NCI-H2196 treated with DMSO at 0.1 percent for 48 hours (cell line): ENCODE measurements at regions not wholly inside any gene's neighbourhood (a gene's known extent, or its start where the extent isn't known, plus 50 kb on each side); places are given as distances from the start of the nearest gene placed in this dataset.
"Not testable (repeated sequence)": the region's sequence is repeated elsewhere in the genome, so short reads cannot be mapped to it uniquely, and the experiment has no call there.

Experiments
- DNase-seq: peaks from one replicate; lab custom pipeline; 2025; ENCODE audit not compliant: unreplicated experiment; lab: John Stamatoyannopoulos, UW

GRCh38 chr7:113405296-113406056 lies 287.1 kb upstream of the SMIM30 start:
- DNase-seq: no peak

- no peak for DNase-seq
These were observed 285.9 kb upstream of the SMIM30 start for GRCh38 chr7:113404245-113404644.

- no peak for DNase-seq
These were observed 284.1 kb upstream of the SMIM30 start for GRCh38 chr7:113402482-113402881.

- DNase-seq: no peak
These were observed 283.7 kb upstream of the SMIM30 start for GRCh38 chr7:113402005-113402404.

- DNase-seq: no peak
These were observed 276.5 kb upstream of the SMIM30 start for GRCh38 chr7:113394856-113395255.

GRCh38 chr7:113392841-113393540 lies 274.6 kb upstream of the SMIM30 start:
- no peak for DNase-seq

- no peak for DNase-seq
These were observed 274.1 kb upstream of the SMIM30 start for GRCh38 chr7:113392421-113392820.

- no peak for DNase-seq
These were observed 270.8 kb upstream of the SMIM30 start for GRCh38 chr7:113389112-113389646.

GRCh38 chr7:113383638-113384037 lies 265.3 kb upstream of the SMIM30 start:
- DNase-seq: no peak

GRCh38 chr7:113379746-113380145 lies 261.4 kb upstream of the SMIM30 start:
- no peak for DNase-seq

- no peak for DNase-seq
These were observed 256.6 kb upstream of the SMIM30 start for GRCh38 chr7:113374955-113375354.

GRCh38 chr7:113373863-113374262 lies 255.5 kb upstream of the SMIM30 start:
- no peak for DNase-seq

- DNase-seq: no peak
These were observed 253.2 kb upstream of the SMIM30 start for GRCh38 chr7:113371416-113372043.

GRCh38 chr7:113370910-113371309 lies 252.6 kb upstream of the SMIM30 start:
- no peak for DNase-seq

- no peak for DNase-seq
These were observed 249.9 kb upstream of the SMIM30 start for GRCh38 chr7:113368256-113368655.

GRCh38 chr7:113367041-113367586 lies 248.8 kb upstream of the SMIM30 start:
- DNase-seq: no peak

GRCh38 chr7:113366122-113366521 lies 247.8 kb upstream of the SMIM30 start:
- DNase-seq: no peak

GRCh38 chr7:113349339-113349738 lies 231.0 kb upstream of the SMIM30 start:
- no peak for DNase-seq

GRCh38 chr7:113339661-113340060 lies 221.3 kb upstream of the SMIM30 start:
- DNase-seq: no peak

GRCh38 chr7:113338071-113338696 lies 219.8 kb upstream of the SMIM30 start:
- DNase-seq: no peak

GRCh38 chr7:113336838-113337237 lies 218.5 kb upstream of the SMIM30 start:
- DNase-seq: not testable (repeated sequence)
